OCI-LY1 (cell line): ENCODE measurements at regions not wholly inside any gene's neighbourhood (a gene's known extent, or its start where the extent isn't known, plus 50 kb on each side); places are given as distances from the start of the nearest gene placed in this dataset.

ENCODE experiments used
- H2AFZ ChIP-seq: fragments of 200-600 bp; sonication (generic), shearing (Covaris generic); 2 replicates; pipeline ENCODE4 v1.6.0; 2014; ENCODE audit warnings: antibody characterized with exemption, mild to moderate bottlenecking, low read length
- H3F3A ChIP-seq: fragments of 200-600 bp; sonication (generic), shearing (Covaris generic); 2 replicates; pipeline ENCODE4 v1.6.0; 2014; ENCODE audit warnings: mild to moderate bottlenecking, antibody characterized with exemption, low read length, moderate library complexity; ENCODE audit not compliant: insufficient read depth
- H3K27ac ChIP-seq: fragments of 200-600 bp; sonication (generic); 2 replicates; pipeline ENCODE4 v1.5.1; 2014; ENCODE audit warnings: low read length, mixed run types, mild to moderate bottlenecking, low read depth; ENCODE audit not compliant: poor library complexity, severe bottlenecking
- H3K27me3 ChIP-seq: fragments of 200-600 bp; sonication (generic); 2 replicates; pipeline ENCODE4 v1.6.0; 2014; ENCODE audit warnings: antibody characterized with exemption, mild to moderate bottlenecking, low read length, moderate library complexity; ENCODE audit not compliant: insufficient read depth
- H3K36me3 ChIP-seq: fragments of 200-600 bp; sonication (generic); 2 replicates; pipeline ENCODE4 v1.6.1; 2014; ENCODE audit warnings: mild to moderate bottlenecking, antibody characterized with exemption, low read length, moderate library complexity, mixed read lengths; ENCODE audit not compliant: insufficient read depth
- H3K4me1 ChIP-seq: fragments of 200-600 bp; sonication (generic); 2 replicates; pipeline ENCODE4 v1.5.1; 2014; ENCODE audit warnings: mild to moderate bottlenecking, low read length, moderate library complexity; ENCODE audit not compliant: insufficient read depth, severe bottlenecking
- H3K4me2 ChIP-seq: fragments of 200-600 bp; sonication (generic), shearing (Covaris generic); 2 replicates; pipeline ENCODE4 v1.6.1; 2014; ENCODE audit warnings: low read length
- H3K4me3 ChIP-seq: fragments of 200-600 bp; sonication (generic); 2 replicates; pipeline ENCODE4 v1.5.1; 2014; ENCODE audit warnings: low read length, low read depth, mild to moderate bottlenecking, mixed read lengths; ENCODE audit not compliant: poor library complexity, severe bottlenecking
- H3K79me2 ChIP-seq: fragments of 200-600 bp; shearing (Covaris generic); 2 replicates; pipeline ENCODE4 v1.6.1; 2016; ENCODE audit warnings: mixed run types, low read length, mixed read lengths; ENCODE audit not compliant: insufficient read depth
- H3K9ac ChIP-seq: fragments of 200-600 bp; sonication (generic), shearing (Covaris generic); 2 replicates; pipeline ENCODE4 v1.6.1; 2014; ENCODE audit warnings: mild to moderate bottlenecking, low read length, mixed read lengths
- H3K9me2 ChIP-seq: fragments of 200-600 bp; sonication (generic), shearing (Covaris generic); 2 replicates; pipeline ENCODE4 v1.6.1; 2014; ENCODE audit warnings: low read depth, mild to moderate bottlenecking, low read length, mixed read lengths
- H3K9me3 ChIP-seq: fragments of 200-600 bp; shearing (Covaris generic); 2 replicates; pipeline ENCODE4 v1.6.1; 2014; ENCODE audit warnings: low read length, mixed read lengths
- H4K20me1 ChIP-seq: fragments of 200-600 bp; sonication (generic), shearing (Covaris generic); 2 replicates; pipeline ENCODE4 v1.6.0; 2016; ENCODE audit warnings: mild to moderate bottlenecking, low read length; ENCODE audit not compliant: insufficient read depth
- EZH2 ChIP-seq: fragments of 200-600 bp; sonication (generic), shearing (Covaris generic); IDR thresholded peaks from 2 replicates; pipeline ENCODE4 v1.8.0; 2017; ENCODE audit warnings: borderline replicate concordance, mixed run types, mild to moderate bottlenecking, antibody characterized with exemption, low read length, moderate library complexity, mixed read lengths
- TF ChIP-seq, protein P1 (sequence below): fragments of 200-600 bp; sonication (generic), shearing (Covaris generic); IDR thresholded peaks from 2 replicates; pipeline ENCODE4 v1.5.1; 2017; ENCODE audit warnings: mild to moderate bottlenecking, antibody characterized with exemption, low read length, moderate library complexity, mixed read lengths

DNA sequence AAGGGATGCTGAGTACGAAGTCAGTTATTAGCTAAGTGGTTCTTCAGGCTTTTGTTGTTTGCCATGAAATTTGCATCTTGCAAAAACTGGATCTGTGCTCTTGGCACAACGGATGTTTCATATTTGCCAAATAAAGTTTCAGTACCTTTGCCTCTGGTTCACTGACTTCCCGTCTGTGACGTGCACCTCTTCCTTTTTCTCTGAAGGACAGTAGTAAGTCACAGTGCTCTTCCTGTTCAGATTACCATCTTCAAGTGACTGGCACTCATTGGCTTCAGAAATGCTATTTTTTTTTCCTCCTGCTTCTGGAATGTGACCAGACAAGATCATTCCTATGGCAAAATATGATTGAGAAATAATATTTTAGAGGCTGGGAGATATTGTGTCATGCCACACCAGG lies 75.9 kb upstream of the GREM2 start:
- no peaks in the 10 kb centered on the region for H3K9me2 ChIP-seq
- H3K9me3 ChIP-seq: no peaks in the 10 kb centered on the region
- no peak overlapping the region for H3K4me2 ChIP-seq
- no peak overlapping the region for H3K9ac ChIP-seq
- H3K4me3 ChIP-seq: no peak overlapping the region
- H3K36me3 ChIP-seq: no peaks in the 10 kb centered on the region
- H3F3A ChIP-seq: no peaks in the 10 kb centered on the region
- no peaks in the 10 kb centered on the region for H3K4me1 ChIP-seq
- no peaks in the 10 kb centered on the region for H3K27me3 ChIP-seq
- TF ChIP-seq, protein P1, sequence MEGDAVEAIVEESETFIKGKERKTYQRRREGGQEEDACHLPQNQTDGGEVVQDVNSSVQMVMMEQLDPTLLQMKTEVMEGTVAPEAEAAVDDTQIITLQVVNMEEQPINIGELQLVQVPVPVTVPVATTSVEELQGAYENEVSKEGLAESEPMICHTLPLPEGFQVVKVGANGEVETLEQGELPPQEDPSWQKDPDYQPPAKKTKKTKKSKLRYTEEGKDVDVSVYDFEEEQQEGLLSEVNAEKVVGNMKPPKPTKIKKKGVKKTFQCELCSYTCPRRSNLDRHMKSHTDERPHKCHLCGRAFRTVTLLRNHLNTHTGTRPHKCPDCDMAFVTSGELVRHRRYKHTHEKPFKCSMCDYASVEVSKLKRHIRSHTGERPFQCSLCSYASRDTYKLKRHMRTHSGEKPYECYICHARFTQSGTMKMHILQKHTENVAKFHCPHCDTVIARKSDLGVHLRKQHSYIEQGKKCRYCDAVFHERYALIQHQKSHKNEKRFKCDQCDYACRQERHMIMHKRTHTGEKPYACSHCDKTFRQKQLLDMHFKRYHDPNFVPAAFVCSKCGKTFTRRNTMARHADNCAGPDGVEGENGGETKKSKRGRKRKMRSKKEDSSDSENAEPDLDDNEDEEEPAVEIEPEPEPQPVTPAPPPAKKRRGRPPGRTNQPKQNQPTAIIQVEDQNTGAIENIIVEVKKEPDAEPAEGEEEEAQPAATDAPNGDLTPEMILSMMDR: no peak
- no peak for TF ChIP-seq EZH2
- H4K20me1 ChIP-seq: no peaks in the 10 kb centered on the region
- no peak overlapping the region for H2AFZ ChIP-seq
- no peaks in the 10 kb centered on the region for H3K79me2 ChIP-seq
- no peak overlapping the region for H3K27ac ChIP-seq

DNA sequence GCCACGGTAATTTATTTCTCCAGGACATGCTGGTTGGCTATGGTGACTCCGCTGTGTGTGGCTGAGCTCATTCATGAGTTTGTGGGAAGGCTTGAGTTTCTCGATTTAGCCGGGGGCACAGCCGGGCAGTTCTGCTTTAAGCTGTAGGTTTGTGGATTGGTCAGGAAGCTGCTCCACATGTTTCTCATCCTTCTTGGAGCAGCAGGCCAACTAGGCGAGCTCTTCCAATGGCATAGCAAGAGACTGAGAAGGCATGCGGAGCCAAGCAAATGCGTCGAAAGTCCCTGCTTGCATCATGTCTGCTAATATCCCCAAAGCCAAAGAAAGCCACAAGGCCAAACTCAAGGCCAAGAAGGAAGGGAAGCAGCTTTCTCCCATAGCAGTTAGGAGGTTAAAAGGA lies 71.6 kb upstream of the GREM2 start:
- no peaks in the 10 kb centered on the region for H3K36me3 ChIP-seq
- no peak overlapping the region for H2AFZ ChIP-seq
- H3K4me3 ChIP-seq: no peak overlapping the region
- no peaks in the 10 kb centered on the region for H3K9me2 ChIP-seq
- H3K4me1 ChIP-seq: no peaks in the 10 kb centered on the region
- TF ChIP-seq EZH2: no peak
- no peaks in the 10 kb centered on the region for H3K27me3 ChIP-seq
- H3F3A ChIP-seq: no peaks in the 10 kb centered on the region
- H3K4me2 ChIP-seq: no peak overlapping the region
- H4K20me1 ChIP-seq: no peaks in the 10 kb centered on the region
- H3K79me2 ChIP-seq: no peaks in the 10 kb centered on the region
- no peaks in the 10 kb centered on the region for H3K9me3 ChIP-seq
- no peak overlapping the region for H3K9ac ChIP-seq
- H3K27ac ChIP-seq: no peak overlapping the region

DNA sequence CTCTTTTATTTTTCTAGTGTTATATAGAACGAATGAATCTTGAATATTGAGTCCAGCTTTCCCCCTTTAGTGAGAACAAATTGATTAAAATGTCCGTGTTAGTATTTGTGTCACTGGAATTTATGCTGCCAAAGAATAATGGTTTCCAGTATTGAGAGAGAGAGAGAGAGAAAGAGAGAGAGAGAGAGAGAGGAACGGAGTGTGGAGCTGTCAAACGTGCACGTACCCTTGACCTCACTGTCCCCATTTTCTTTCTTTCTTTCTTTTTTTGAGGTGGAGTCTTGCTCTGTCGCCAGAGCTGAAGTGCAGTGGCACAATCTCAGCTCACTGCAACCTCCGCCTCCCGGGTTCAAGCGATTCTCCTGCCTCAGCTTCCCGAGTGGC lies 70.9 kb upstream of the GREM2 start:
- no peak overlapping the region for H3K4me2 ChIP-seq
- TF ChIP-seq, protein P1: no peak
- TF ChIP-seq EZH2: no peak
- no peaks in the 10 kb centered on the region for H3K9me3 ChIP-seq
- no peak overlapping the region for H3K27ac ChIP-seq
- no peaks in the 10 kb centered on the region for H3K4me1 ChIP-seq
- H3K9ac ChIP-seq: no peak overlapping the region
- no peaks in the 10 kb centered on the region for H3K27me3 ChIP-seq
- H3K36me3 ChIP-seq: no peaks in the 10 kb centered on the region
- H3K4me3 ChIP-seq: no peak overlapping the region
- no peaks in the 10 kb centered on the region for H4K20me1 ChIP-seq
- H3K9me2 ChIP-seq: no peaks in the 10 kb centered on the region
- H2AFZ ChIP-seq: no peak overlapping the region
- no peaks in the 10 kb centered on the region for H3K79me2 ChIP-seq
- no peaks in the 10 kb centered on the region for H3F3A ChIP-seq

DNA sequence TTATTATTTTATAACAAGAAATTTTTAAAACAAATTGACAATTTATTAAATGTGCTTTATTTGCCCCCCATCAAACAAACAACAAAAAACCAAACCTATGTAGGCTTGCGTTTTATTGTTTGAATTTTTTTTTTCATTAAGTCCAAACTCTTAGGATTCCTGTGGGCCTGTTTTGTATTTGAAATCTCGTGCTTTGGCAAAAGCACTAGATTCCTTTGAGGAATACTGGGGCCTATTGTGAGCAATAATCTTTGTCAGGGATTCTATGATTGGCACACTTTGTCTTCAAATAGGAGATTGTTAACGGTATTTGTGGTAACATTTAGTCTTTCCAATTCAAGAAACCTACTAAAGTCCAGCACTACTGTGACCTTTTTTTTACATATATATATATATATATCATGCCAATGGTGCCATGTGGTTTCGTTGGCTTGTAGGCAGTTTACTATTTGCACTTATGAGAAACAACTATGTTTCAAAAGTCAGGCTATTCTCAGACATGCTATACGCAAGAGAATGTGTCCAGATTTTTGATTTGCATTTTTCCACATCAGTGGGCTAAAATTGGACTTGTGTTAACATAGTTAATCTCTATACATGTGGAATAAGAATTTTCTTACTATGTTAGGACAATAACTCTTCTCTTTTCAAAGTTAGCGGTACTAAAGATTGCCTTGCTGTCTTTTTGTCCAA lies 70.4 kb upstream of the GREM2 start:
- Histone ChIP-seq H3K9me2 (no peaks in the 10 kb centered on the region), H3K79me2 (no peaks in the 10 kb centered on the region), H4K20me1 (no peaks in the 10 kb centered on the region), H3K27ac (no peak overlapping the region), H3K27me3 (no peaks in the 10 kb centered on the region), H3K9me3 (no peaks in the 10 kb centered on the region), H3F3A (no peaks in the 10 kb centered on the region), H3K4me2 (no peak overlapping the region), H3K4me1 (no peaks in the 10 kb centered on the region), H3K4me3 (no peak overlapping the region), H3K36me3 (no peaks in the 10 kb centered on the region), H2AFZ (no peak overlapping the region), H3K9ac (no peak overlapping the region)
- no peak for TF ChIP-seq EZH2
- TF ChIP-seq, protein P1: no peak
